HG02981 (cell line): ENCODE measurements at regions not wholly inside any gene's neighbourhood (a gene's known extent, or its start where the extent isn't known, plus 50 kb on each side); places are given as distances from the start of the nearest gene placed in this dataset.

Source experiments
- ATAC-seq: cut with Tn5 transposase; IDR thresholded peaks from one replicate; pipeline ENCODE4 v1.9.1; 2021; ENCODE audit warnings: mild to moderate bottlenecking, moderate library complexity; ENCODE audit not compliant: unreplicated experiment

DNA sequence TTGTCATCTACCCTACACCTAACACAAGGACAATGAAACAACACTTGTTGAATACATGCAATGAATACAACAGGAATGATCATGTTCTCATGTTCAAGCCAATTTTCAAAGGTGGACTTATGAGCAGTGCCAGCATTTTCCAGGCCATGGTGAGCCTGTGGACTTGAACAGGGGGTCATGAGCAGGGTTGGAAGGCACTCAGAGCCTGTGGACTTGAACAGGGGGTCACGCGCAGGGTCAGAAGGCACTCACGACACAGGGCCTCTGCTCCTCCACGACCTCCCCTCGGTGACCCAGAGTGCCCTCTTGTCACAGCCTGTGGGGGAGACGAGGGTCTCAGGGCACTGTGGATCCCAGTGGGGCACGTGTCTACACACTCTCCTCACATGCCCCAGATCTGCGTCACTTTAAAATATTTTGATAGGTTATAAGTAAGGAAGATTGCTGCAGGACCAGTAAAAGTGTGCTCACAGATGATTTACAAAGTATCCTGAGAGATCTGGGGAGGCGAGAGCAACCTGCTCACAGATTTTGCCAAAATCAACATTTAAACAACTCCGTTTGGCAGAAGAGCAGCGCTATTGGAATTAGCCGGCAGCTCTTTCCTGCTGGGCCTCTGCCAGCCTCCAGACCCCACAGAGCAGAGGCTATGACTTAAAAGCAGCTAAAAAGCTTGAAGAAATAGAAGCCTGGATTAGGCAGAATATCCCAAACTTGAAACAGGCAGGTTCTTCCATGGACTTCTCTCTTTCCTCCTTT, 121.9 kb downstream of the TMEM18 start:
- ATAC-seq = no peak

DNA sequence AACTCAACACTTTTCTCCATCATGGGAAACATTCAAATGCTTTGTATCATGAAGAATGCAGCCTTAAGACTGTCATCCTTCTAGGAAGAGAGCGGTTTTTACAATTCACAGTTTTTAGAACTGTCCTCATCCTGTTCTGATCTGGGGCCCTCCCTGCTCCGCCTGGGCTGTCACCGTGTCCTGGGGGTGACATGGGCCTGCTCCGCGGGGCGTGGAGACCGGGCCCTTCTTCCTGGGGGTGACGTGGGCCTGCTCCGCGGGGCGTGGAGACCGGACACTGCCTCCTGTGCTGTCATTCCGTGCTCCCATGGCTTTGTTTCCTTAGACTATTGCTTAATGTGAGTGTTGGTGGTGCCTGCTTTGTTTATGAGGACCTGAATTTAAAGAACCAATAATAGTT, 122.8 kb downstream of the TMEM18 start:
- no peak for ATAC-seq

DNA sequence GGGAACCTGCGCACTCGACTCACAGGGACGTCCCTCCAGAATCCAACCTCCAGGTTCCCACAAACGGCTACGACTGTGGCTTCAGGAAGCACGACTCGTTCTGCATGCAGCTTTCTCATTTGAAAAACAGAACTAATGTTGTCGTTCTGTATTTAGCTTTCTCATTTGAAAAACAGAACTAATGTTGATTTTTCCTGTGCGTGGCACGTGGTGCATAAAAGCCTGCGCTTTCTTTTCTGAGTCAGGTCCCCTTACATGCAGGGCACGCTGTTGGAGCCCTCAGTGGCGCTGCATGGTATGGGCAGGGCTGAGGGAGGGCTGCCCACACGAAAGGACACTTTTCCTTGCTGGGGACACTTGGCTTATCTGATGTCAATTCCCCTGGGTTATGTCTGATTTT, 124.3 kb downstream of the TMEM18 start:
- ATAC-seq = no peak

DNA sequence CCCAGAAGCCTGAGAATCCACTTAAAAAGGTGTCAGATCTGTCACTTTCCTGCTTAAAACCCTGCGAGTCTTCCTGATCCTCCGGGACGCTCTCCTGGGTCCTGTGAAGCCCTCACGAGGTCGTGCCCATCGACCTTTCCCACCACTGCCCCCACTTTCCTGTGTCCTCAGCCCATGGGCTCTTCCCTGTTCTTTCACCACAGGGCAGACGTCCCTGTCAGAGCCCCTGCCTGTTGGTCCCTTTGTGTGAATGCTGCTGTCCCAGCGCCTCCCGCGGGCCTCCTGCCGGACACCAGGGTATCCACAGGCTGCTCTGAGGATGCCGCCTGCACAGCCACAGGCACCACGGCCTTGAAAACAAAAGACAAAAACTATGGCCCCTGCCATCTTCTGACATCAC, 125.6 kb downstream of the TMEM18 start:
- ATAC-seq = no peak

DNA sequence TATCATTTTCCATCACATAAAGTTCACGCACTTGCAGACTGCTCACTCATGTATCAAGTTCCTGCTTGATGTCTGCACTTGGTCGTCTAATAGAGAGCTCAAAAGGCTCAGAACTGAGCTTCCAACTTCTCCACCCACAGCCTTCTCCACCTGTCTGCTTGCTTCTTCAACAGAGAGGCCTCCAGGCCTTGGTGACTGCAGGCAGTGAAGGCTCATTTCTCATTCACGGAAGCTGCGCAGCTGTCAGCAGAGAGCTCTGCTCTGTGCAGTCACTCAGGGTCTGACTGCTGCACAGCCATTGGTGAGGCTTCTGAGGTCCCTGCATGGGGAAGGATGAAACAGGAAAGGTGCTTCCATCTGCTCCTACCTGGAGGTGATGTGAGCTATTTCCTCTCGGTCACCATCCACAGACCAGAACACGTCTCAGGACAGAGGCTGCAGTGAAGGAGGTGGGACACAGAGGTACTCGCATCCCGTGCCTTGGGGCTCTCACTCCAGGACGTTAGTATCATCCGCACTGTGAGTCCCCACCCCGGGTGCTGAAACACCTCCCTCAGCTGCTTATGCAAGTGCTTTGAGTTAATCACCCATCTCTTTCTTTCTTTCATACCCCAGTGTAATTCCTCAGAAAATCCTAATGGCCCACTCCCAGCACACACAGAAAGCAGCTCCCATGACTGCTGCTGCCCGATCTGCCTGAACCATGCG, 126.2 kb downstream of the TMEM18 start:
- ATAC-seq = no peak

DNA sequence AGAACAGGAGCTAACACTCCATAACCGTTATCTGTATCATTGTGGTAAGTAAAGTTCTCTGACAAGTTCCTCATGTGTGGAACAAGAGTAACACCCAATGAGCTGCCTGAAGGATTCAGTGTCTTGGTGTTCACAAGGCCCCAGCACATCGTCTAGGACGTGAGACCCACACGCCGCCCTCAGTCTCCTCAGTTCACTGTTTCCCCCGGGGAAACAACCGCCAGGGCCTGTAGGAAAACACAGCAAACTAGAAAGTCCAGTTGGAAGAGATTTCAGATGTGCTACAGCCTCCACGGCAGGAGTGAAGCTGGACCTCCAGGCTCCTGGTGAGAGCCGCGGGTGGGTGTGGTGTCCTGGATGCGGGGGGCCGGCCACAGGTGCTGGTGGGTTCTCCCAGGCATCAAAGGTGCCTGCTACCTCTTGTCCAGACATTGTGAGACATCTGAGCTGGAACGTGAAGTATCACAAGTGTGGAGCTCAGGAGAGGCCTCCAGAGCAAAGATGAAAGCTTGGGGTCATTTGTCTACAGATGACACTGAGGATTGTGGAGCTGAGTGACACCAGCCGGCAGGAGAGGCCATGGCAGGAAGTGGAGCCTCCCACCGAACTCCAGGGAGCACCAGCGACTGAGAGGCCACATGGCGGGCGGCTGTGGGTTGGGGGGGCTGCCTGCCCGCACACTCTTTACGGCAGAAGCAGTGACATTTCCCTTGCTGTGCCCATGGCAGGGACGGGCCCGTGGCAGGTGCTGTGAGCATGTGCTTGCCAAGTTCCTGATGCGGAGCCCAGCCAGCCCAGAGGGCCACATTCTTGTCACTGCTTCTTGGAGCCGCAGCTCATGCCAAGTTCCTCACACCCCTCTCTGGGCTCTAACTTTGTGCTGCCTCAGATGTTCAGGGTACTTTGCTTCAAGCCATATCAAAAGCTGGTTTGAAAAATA, 131.2 kb downstream of the TMEM18 start:
- ATAC-seq = no peak

DNA sequence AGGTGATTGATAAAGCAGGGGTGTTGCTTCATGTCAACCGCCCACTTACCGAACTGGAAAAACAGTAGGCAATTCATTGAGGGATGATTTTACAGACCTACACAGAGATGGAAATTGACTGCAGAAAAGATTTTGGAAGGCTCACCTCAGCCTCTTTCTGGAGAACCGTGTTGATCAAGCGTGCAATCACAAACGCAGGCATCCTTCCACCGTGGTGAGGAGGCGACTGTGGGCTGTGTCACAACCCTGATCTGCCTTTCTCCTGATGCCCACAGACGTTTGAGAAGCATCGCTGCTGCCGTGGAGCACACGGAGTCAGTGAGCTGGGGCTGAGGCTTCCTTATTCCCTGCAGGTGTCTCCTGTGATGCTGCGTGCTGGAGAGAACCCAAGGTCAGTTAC, 132.0 kb downstream of the TMEM18 start:
- ATAC-seq = no peak

DNA sequence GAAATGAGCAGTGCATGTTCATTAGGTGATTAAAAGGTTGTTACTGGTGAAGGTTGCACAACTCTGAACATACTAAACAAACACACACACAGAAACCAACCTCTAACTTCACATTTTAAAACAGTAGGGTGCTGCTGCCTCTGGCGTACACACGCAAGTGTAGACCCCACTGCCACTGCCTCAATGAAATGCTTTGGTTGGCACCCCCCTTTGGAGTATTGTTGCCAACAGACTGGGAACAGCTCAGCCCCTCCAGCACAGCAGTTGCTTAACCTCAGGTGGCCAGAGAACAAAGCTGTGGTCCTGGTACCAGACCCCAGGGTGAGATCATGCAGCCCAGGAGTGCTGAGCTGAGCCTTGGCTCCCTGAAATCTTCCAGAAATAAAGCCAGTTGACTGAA, 138.6 kb downstream of the TMEM18 start:
- no peak for ATAC-seq

DNA sequence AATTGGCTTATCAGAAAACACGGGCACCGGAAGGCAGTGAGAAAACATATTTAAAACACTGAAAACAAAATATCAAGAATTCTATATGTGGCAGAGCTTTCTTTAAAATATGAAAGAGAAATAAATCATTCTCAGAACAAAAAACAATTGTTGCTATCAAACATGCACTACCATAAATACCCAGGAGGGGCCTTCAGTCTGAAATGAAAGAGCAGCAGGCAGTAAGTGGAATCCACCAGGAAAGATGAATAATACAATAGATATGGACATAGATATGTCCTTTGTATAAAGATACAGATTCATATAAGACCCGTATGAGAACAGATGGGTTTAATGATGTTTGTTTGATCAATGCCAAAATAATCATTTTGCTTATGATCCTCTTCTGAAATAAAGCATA, 142.0 kb downstream of the TMEM18 start:
- no peak for ATAC-seq

DNA sequence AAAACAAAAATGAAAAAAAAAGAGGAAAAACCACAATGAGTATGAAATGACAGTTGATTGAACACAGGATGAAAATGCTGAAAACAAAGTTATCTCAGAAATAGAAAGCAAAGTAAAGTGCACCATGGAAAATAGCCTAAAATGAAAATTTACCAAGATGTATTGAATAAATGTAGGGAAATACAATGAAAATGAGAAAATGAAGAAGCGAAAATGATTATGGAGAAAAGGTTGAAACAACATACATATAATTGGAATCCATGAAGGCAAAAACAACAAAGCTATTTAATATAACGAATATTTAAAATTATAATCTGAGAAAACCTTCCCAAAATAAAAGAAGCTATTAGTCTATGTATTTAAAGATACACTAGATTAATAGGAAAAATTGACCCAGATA, 147.4 kb downstream of the TMEM18 start:
- no peak for ATAC-seq

DNA sequence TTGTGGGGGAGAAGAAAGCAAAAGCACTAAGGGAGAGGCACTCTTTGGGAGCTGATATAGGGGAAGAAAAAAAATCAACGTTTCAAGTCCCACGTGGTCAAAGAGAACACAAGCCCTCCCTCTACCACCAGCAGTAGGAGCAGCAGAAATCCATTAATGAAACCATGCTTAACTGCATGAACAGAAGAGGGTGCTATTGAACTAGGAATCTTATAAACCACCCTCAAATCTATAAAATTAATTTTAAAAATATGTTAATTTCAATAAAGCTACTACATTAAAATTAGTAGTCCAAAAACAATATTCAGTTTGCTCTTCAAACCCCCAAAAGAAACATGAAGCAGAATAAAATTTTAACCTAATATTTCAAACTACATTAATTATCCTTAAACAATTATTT, 147.8 kb downstream of the TMEM18 start:
- ATAC-seq = no peak

DNA sequence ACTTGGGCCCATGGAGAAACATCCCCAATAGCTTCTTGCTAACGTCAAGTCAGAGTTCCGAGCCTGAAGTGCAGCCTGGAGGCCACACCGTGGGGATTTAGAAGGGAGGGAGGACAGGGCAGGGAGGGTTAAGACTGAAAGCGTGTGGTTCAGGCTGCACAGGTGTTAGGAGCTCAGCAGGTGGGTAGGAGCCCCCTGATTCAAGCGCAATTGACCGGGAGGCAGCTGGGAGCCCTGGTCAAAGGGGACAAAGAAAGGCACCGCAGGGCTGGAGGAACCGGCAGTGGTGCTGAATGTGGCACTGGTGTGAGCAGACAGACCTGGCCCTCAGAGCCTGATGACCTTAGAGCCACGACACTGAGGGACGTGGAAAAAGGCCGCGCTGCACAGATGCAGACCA, 149.6 kb downstream of the TMEM18 start:
- ATAC-seq = no peak

DNA sequence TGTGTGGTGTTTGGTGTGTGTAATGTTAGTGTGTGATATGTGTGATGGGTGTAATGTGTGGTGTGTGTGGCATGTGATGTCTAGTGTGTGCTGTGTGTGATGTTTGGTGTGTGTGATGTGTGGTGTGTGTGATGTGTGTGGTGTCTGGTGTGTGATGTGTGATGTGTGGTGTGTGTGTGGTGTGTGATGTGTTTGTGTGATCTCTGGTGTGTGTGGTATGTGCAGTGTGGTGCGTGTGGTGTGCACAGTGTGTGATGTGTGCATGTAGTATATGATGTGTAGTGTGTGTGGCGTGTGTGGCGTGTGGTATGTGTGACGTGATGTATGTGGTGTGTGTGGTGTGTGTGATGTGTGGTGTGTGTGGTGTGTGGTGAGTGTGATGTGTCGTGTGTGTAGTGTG, 150.3 kb downstream of the TMEM18 start:
- ATAC-seq = no peak

DNA sequence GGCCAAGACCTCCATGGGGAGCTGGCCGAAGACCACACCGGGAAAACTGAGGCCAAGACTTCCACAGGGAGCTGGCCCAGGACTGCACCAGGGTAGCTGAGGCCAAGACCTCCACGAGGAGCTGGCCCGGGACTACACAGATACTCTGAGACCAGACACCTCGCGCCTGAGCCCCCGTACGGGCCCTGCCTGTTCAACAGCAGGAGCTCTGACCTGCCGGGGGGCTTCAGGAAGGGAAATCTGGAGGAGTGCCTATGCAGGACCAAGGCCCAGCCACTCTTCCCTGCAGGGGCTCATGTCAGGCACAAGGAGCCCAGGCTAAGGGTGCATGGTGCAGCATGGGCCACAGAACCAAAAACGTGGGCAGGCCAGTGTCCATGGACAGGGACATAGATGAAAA, 151.6 kb downstream of the TMEM18 start:
- no peak for ATAC-seq

DNA sequence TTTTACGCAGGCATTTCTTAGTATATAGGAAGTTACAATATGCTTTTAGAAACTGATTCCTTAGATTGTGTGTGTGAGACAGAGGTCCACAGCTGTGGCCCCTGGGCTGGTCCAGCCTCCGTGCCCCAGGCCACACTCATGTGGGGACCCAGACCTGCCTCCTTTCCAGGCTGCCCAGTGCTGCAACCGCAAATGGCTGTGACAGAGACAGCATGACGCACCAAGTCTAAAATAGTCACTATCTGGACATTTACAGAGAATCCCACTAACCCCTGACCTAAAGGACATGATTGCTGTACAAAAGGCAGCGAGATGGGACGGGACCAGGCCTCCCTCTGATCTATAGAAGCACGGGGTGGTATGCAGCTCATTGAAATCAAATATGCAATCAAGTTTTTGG, 152.2 kb downstream of the TMEM18 start:
- no peak for ATAC-seq

DNA sequence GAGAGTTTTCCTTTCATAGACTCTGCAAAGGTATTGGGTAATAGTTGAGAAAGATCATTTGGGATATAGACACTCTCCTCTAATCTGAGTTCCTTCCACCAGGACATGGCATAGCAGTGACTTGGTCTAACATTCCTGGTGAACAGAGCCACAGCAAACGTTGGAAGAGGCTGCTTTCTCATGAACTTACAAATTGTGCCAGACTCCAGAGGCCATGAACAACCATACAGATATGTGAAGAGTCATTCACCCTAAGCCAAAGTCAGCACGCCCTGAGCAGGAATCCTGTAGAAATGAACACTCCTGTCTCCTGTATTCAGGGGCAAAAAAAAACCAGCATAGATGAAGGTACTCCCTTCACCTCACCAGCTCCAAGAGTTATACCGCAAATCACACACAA, 152.8 kb downstream of the TMEM18 start:
- ATAC-seq = no peak

DNA sequence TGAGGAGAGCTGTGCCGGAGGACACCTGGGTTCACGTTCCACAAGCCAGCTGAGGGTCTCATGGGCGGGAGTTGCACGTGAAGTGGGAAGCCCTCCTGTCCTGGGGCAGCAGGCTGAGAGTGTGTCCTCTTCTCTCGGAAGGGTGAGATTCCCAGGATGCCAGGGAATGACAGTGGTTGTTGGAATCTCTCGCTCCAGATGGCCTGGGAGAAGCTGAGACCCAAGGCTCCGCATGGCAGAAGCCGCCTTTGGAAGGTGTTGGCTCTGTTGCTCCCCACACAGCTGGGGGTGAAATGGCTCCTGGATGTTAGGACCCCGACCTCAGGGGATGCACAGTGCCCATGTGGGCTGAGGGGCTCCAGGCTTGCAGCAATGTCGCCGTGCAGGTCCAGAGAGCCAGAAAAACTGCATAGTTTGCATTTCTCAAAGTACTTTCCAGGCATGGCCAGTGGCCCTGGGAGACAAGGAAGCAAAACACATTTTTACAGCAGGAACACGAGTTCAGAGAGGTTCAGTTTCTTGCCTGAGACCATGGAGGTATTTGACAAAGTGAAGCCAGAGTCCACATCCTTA, 153.4 kb downstream of the TMEM18 start:
- no peak for ATAC-seq

DNA sequence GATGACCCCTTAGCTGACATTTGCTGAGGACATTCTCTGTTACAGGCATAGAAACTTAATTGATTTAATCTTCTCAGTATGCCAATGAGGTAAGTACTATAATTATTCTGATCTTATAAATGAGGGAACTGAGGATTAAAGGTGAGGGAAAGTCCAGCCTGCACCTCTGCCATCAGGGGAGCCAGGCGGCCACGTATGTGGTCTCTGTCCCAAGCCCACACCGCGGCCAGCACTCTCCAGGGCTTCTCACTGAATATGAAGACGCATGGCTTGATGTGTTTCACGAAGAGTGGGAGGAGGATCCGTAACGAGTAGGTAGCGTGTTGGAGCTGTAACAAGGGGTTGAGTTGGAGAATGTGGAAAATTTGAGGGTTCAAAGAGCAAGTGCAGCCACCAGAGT, 154.4 kb downstream of the TMEM18 start:
- no peak for ATAC-seq

DNA sequence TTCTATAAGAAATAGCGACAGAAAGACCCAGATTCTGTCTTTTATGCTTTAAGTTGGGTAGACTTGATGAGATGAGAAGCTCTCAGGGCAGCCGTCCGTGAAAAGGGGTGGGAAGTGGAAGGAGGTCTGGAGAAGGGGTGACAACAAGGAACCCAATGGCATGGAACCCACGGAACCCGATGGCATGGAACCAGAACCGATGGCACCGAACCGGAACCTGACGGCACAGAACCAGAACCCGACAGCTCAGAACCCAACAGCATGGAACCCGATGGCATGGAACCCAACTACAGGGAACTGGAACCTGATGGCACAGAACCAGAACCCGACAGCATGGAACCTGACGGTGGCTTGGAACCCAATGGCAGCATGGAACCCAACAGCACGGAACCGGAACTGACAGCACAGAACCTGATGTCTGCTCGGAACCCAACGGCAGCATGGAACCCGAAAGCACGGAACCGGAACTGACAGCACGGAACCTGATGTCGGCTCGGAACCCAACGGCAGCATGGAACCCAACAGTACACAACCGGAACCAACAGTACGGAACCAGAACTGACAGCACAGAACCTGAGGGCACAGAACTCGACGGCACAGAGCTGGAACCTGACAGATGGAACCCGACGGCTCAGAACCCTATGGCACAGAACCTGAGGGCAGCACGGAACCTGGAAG, 155.2 kb downstream of the TMEM18 start:
- ATAC-seq = no peak

DNA sequence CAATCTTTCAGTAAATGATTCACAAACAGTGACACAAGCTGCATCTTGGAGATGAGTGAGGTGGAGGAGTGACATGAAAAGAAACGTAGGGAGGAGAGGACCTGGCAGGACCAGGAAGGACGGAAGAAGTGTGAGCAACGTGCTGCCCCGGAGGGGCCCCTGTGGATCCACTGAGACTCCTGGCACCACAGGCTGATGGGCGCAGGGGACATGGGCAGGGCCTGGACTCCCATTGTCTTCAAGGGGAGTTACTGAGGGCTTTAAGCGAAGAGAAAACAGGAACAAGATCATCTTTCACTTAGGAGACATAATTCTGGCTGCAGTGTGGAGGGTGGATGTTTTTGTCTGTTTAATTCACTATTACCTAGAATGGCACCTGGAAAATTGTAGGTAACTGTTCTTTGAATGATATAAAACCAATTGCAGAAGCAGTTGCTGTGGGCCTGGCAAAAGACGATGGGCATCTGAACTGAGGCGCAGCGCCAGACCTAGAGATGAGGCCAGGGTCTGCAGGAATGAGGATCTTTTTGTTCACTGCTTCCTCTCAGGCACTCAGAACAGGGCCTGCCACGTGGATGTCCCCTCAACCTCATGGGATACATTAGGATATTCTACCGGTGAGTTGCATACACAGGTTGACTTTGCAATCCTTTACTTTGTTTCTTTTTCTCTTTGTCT, 156.4 kb downstream of the TMEM18 start:
- no peak for ATAC-seq
